ENCODE measurements at regions not wholly inside any gene's neighbourhood (a gene's known extent, or its start where the extent isn't known, plus 50 kb on each side); places are given as distances from the start of the nearest gene placed in this dataset.

GRCh38 chr2:223477318-223477717, 124.8 kb downstream of the SCG2 start (continued):
- TF ChIP-seq IRF3 (IDR thresholded peaks at IDR 0.05; ENCODE audit: low read depth, low read length) (no peak), RCOR1 (IDR thresholded peaks at IDR 0.05; ENCODE audit: low read length) (no peak), PBX3 (IDR thresholded peaks at IDR 0.05) (no peak), NFIC (IDR thresholded peaks at IDR 0.05; ENCODE audit: borderline replicate concordance) (no peak), USF1 (IDR thresholded peaks at IDR 0.05; ENCODE audit: borderline replicate concordance, low read depth) (no peak), FOXJ3 (CRISPR knock-in tag; IDR thresholded peaks at IDR 0.05) (no peak)

GRCh38 chr2:223481486-223481885, 120.7 kb downstream of the SCG2 start:
- H3F3A ChIP-seq (replicated peaks; ENCODE audit: insufficient read depth) = no peaks in the 10 kb centered on the region
- TF ChIP-seq RXRA (IDR thresholded peaks at IDR 0.05; ENCODE audit: borderline replicate concordance, low read depth) = no peak
- TF ChIP-seq SMC3 (IDR thresholded peaks at IDR 0.05; ENCODE audit: low read depth, low read length) = no peak
- no peak for TF ChIP-seq RAD21 (IDR thresholded peaks at IDR 0.05; ENCODE audit: low read length)
- TF ChIP-seq EP300 (IDR thresholded peaks at IDR 0.05; ENCODE audit: borderline replicate concordance in 1 of 2, low read depth in 1 of 2, low read length in 1 of 2) = no peak
- TF ChIP-seq TCF12 (IDR thresholded peaks at IDR 0.05) = no peak
- TF ChIP-seq RCOR1 (IDR thresholded peaks at IDR 0.05; ENCODE audit: low read length) = no peak
- TF ChIP-seq FOXJ3 (CRISPR knock-in tag; IDR thresholded peaks at IDR 0.05) = no peak
- no peak for TF ChIP-seq RFX5 (IDR thresholded peaks at IDR 0.05; ENCODE audit: low read length)
- no peak for TF ChIP-seq FOXM1 (IDR thresholded peaks at IDR 0.05; ENCODE audit: low read depth)
- no peak for TF ChIP-seq MEF2A (IDR thresholded peaks at IDR 0.05; ENCODE audit: borderline replicate concordance, low read depth)
- TF ChIP-seq CHD2 (IDR thresholded peaks at IDR 0.05; ENCODE audit: low read length, partially characterized antibody) = no peak
- TF ChIP-seq IRF3 (IDR thresholded peaks at IDR 0.05; ENCODE audit: low read depth, low read length) = no peak
- no peak for TF ChIP-seq CTCF (IDR thresholded peaks at IDR 0.05)
- no peak for TF ChIP-seq USF1 (IDR thresholded peaks at IDR 0.05; ENCODE audit: borderline replicate concordance, low read depth)
- TF ChIP-seq FOSL2 (IDR thresholded peaks at IDR 0.05; ENCODE audit: borderline replicate concordance, low read depth) = no peak
- TF ChIP-seq REST (IDR thresholded peaks at IDR 0.05; ENCODE audit: low read depth, low read length) = no peak
- no peak for TF ChIP-seq TAF1 (IDR thresholded peaks at IDR 0.05; ENCODE audit: borderline replicate concordance, low read depth, low read length)
- TF ChIP-seq GABPA (IDR thresholded peaks at IDR 0.05; ENCODE audit: low read depth) = no peak
- TF ChIP-seq TEAD4 (IDR thresholded peaks at IDR 0.05; ENCODE audit: borderline replicate concordance, insufficient read depth) = no peak
- no peak for TF ChIP-seq NRF1 (IDR thresholded peaks at IDR 0.05; ENCODE audit: low read depth, low read length)
- POLR2A ChIA-PET = no interaction called here
- no peak overlapping the region for H2AFZ ChIP-seq (ENCODE audit: low read depth)
- no peak overlapping the region for H3K4me3 ChIP-seq (ENCODE audit: low read depth in 2 of 2, low read length in 1 of 2)
- H3K27ac ChIP-seq (ENCODE audit: low read depth in 2 of 2, low read length in 1 of 2) = no peak overlapping the region
- H4K20me1 ChIP-seq (ENCODE audit: insufficient read depth) = no peaks in the 10 kb centered on the region
- H3K4me2 ChIP-seq = no peak overlapping the region
- peaks cover 0 to 12% of the 10 kb centered on the region in 2 experiments; a peak in 3 of 4 replicates for H3K4me1 ChIP-seq (ENCODE audit: control insufficient read depth in 1 of 2, insufficient read depth in 2 of 2, low read depth in 1 of 2, low read length in 1 of 2)
- H3K36me3 ChIP-seq (replicated peaks in 1 of 2; ENCODE audit: control insufficient read depth in 1 of 2, insufficient read depth in 2 of 2, low read length in 1 of 2) = no peaks in the 10 kb centered on the region
- H3K9me2 ChIP-seq = no peaks in the 10 kb centered on the region
- 85% methylated on average over 5 of the region's 5 CpGs for WGBS (ENCODE audit: low lambda C conversion rate)
- DNase-seq = no peak
- no peaks in the 10 kb centered on the region for H3K79me2 ChIP-seq (ENCODE audit: insufficient read depth)
- H3K9ac ChIP-seq = no peak overlapping the region
- no peaks in the 10 kb centered on the region for H3K9me3 ChIP-seq
- CTCF ChIA-PET = interaction anchor here (0.7 kb wide), 1 partner anchor 14 kb away, joined by 3 read pairs; no protein-coding TSS in a partner anchor
- no peaks in the 10 kb centered on the region for H3K27me3 ChIP-seq (ENCODE audit: insufficient read depth)

Measured in SK-N-SH (cell line).